Progenitor cell of endocrine pancreas (in vitro differentiated cells): ENCODE measurements at regions not wholly inside any gene's neighbourhood (a gene's known extent, or its start where the extent isn't known, plus 50 kb on each side); places are given as distances from the start of the nearest gene placed in this dataset.

ENCODE experiments used
- DNase-seq: peaks from one replicate; pipeline ENCODE4 v3.0.0; 2021; ENCODE audit warnings: low spot score; ENCODE audit not compliant: unreplicated experiment
- H3K27ac Mint-ChIP-seq: 2 replicates; pipeline ENCODE4 v1.8.0; 2021; ENCODE audit warnings: mild to moderate bottlenecking, moderate library complexity, mixed read lengths
- H3K27me3 Mint-ChIP-seq: 2 replicates; pipeline ENCODE4 v1.8.0; 2021; ENCODE audit warnings: mixed read lengths
- H3K36me3 Mint-ChIP-seq: 2 replicates; pipeline ENCODE4 v1.8.0; 2022; ENCODE audit warnings: mixed read lengths; ENCODE audit not compliant: insufficient read depth
- H3K4me1 Mint-ChIP-seq: 2 replicates; pipeline ENCODE4 v1.8.0; 2021; ENCODE audit warnings: low read depth, mixed read lengths
- H3K4me3 Mint-ChIP-seq: 2 replicates; pipeline ENCODE4 v1.8.0; 2021; ENCODE audit warnings: low read depth, mild to moderate bottlenecking, moderate library complexity, mixed read lengths
- H3K9me3 Mint-ChIP-seq: 2 replicates; pipeline ENCODE4 v1.8.0; 2021; ENCODE audit warnings: low read depth, mixed read lengths
- TF ChIP-seq, protein P1 (sequence below): fragments of 200-600 bp; sonication (generic); IDR thresholded peaks from one replicate; pipeline ENCODE4 v1.5.0; 2021; ENCODE audit warnings: antibody characterized with exemption, mild to moderate bottlenecking; ENCODE audit not compliant: unreplicated experiment

- Mint-ChIP-seq H3K27me3 (peaks cover 4% of the 10 kb centered on the region), H3K9me3 (no peaks in the 10 kb centered on the region), H3K27ac (no peak overlapping the region), H3K36me3 (no peaks in the 10 kb centered on the region), H3K4me3 (no peak overlapping the region), H3K4me1 (peaks cover 4% of the 10 kb centered on the region)
- no peak for DNase-seq
- TF ChIP-seq, protein P1, sequence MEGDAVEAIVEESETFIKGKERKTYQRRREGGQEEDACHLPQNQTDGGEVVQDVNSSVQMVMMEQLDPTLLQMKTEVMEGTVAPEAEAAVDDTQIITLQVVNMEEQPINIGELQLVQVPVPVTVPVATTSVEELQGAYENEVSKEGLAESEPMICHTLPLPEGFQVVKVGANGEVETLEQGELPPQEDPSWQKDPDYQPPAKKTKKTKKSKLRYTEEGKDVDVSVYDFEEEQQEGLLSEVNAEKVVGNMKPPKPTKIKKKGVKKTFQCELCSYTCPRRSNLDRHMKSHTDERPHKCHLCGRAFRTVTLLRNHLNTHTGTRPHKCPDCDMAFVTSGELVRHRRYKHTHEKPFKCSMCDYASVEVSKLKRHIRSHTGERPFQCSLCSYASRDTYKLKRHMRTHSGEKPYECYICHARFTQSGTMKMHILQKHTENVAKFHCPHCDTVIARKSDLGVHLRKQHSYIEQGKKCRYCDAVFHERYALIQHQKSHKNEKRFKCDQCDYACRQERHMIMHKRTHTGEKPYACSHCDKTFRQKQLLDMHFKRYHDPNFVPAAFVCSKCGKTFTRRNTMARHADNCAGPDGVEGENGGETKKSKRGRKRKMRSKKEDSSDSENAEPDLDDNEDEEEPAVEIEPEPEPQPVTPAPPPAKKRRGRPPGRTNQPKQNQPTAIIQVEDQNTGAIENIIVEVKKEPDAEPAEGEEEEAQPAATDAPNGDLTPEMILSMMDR = no peak
These were observed 107.3 kb upstream of the SERP2 start for GRCh38 chr13:44266305-44266704.

DNA sequence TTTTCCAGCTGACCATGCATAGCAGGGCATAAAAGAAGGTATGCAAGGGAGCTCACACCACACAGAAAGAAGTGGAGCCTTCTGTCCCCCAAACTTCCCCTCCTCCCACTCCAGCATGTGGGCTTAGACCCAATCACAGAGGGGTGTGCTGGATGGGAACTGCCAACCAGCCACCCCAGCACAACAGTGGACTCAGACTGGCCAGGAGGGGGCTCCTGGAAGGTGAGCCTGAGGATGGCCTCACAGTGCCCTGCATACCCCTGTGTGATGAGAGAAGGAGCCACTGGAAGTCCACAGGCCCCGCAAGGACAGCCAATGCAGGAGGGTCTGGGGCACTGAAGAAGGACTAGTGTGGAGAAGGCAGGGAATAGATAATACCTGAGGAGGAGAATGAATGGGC lies 106.9 kb upstream of the SERP2 start:
- H3K9me3 Mint-ChIP-seq = no peaks in the 10 kb centered on the region
- no peaks in the 10 kb centered on the region for H3K36me3 Mint-ChIP-seq
- TF ChIP-seq, protein P1 = no peak
- no peak overlapping the region for H3K27ac Mint-ChIP-seq
- peaks cover 4% of the 10 kb centered on the region for H3K27me3 Mint-ChIP-seq
- H3K4me3 Mint-ChIP-seq = no peak overlapping the region
- peaks cover 3% of the 10 kb centered on the region for H3K4me1 Mint-ChIP-seq
- no peak for DNase-seq

GRCh38 chr13:44267203-44267602 lies 106.4 kb upstream of the SERP2 start:
- Mint-ChIP-seq H3K36me3 (no peaks in the 10 kb centered on the region), H3K9me3 (no peaks in the 10 kb centered on the region), H3K27me3 (peaks cover 6% of the 10 kb centered on the region), H3K27ac (no peak overlapping the region), H3K4me3 (no peak overlapping the region), H3K4me1 (peaks cover 3% of the 10 kb centered on the region)
- DNase-seq = no peak
- TF ChIP-seq, protein P1 = no peak

DNA sequence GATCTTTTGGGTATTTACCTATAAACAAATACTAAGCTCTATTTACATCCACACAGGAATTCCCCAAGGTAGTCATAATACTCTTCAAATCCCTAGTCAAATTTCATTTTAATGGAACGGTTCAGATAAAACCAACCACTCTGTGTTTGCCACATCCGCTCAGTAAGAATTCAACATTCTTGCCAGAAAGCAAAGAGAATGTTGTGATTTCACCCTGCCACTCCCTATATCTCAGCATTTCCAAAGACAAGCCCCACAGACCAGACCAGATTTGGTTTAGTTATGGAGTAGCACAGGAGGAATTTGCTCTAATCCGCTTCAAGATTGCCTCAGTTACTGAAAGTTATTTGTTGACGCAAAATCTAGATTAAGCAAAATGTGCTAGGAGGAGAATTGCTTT lies 105.6 kb upstream of the SERP2 start:
- no peak overlapping the region for H3K27ac Mint-ChIP-seq
- peaks cover 9% of the 10 kb centered on the region for H3K27me3 Mint-ChIP-seq
- no peak overlapping the region for H3K4me3 Mint-ChIP-seq
- DNase-seq = no peak
- no peaks in the 10 kb centered on the region for H3K9me3 Mint-ChIP-seq
- H3K4me1 Mint-ChIP-seq = peaks cover 3% of the 10 kb centered on the region
- TF ChIP-seq, protein P1 = no peak
- no peaks in the 10 kb centered on the region for H3K36me3 Mint-ChIP-seq

DNA sequence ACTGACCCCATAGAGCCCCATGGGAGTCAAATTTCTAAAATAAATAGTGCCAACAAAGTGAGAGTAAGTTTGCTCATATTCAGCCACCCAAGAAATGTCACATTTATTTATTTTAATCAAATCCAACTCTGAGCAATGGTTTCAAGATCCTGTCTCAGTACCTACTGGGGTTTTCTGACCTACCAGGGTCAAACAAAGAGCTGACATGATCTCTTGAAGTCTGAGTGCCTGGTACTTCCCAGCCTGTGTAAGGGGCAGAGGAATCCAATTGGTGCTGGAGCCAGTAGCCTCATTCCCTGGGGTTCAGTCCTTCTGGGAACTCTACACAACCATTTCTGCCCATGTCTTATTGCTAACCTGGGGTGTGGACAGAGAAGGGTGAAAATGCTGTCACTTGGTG lies 104.6 kb upstream of the SERP2 start:
- no peak overlapping the region for H3K27ac Mint-ChIP-seq
- H3K4me1 Mint-ChIP-seq = peaks cover 3% of the 10 kb centered on the region
- H3K4me3 Mint-ChIP-seq = no peak overlapping the region
- peaks cover 15% of the 10 kb centered on the region for H3K27me3 Mint-ChIP-seq
- no peak for DNase-seq
- no peaks in the 10 kb centered on the region for H3K36me3 Mint-ChIP-seq
- TF ChIP-seq, protein P1 = no peak
- H3K9me3 Mint-ChIP-seq = no peaks in the 10 kb centered on the region

DNA sequence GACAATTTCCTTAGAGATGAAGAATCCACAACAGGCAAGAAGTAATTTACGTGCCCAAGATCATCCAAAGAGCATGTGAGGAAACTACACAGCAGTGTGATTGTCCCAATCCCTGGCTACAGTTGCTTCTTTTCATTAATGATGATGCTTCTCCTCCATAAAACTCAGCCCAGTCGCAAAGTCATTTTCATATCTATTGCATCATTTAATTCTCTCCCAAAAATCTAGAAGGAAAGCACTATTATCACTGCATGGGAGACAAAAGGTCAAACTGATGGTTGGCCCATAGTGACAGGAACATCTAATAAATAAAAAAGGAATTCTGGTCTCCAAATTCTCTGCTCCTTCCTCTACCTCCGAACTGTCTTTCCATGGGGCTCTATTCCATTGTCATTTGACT lies 103.5 kb upstream of the SERP2 start:
- TF ChIP-seq, protein P1 = no peak
- no peak overlapping the region for H3K27ac Mint-ChIP-seq

More for the DNA sequence above, 103.5 kb upstream of the SERP2 start:
- H3K9me3 Mint-ChIP-seq = no peaks in the 10 kb centered on the region
- H3K4me1 Mint-ChIP-seq = peaks cover 5% of the 10 kb centered on the region
- DNase-seq = no peak
- H3K4me3 Mint-ChIP-seq = no peak overlapping the region
- H3K27me3 Mint-ChIP-seq = peaks cover 15% of the 10 kb centered on the region
- H3K36me3 Mint-ChIP-seq = no peaks in the 10 kb centered on the region
